ENCODE measurements at regions not wholly inside any gene's neighbourhood (a gene's known extent, or its start where the extent isn't known, plus 50 kb on each side); places are given as distances from the start of the nearest gene placed in this dataset.

GRCh38 chr14:89572596-89573398 is 155.8 kb upstream of the FOXN3 start:
- TF ChIP-seq CTCF (IDR thresholded peaks at IDR 0.05): no peak
- TF ChIP-seq POLR2A (IDR thresholded peaks at IDR 0.05): no peak
